ENCODE measurements at regions not wholly inside any gene's neighbourhood (a gene's known extent, or its start where the extent isn't known, plus 50 kb on each side); places are given as distances from the start of the nearest gene placed in this dataset.

DNA sequence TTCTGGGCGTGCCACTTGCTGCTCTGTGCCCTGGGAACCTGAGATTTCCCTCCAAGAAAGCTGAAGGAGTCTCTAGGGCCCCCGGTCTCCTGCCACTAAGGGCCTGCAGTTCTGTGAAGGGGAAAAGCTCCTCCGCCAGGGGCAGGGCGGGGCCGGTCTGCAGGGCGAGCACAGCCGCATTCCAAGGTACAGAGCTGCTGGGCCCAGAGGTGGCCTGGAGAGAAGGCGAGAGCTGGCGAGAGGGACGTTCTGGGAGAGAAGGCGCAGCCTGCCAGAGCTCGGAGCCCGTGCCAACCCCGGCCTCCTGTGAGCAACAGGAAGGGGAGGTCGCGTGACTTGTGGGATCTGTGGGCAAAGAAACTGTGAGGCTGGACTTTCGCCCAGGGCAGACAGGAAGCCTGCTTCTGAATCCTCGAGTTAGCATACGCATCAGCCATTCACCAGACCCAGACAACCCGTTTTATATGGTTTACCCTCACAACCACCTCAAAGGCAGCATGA lies 500.4 kb downstream of the SHQ1 start:
- DNase-seq (ENCODE audit: low spot score): peak; percentile 62
- Histone ChIP-seq H3K36me3 (no peaks in the 10 kb centered on the region), H3K4me2 (no peak overlapping the region), H4K20me1 (ENCODE audit: low read depth) (no peaks in the 10 kb centered on the region), H3K27me3 (no peaks in the 10 kb centered on the region), H3K9ac (no peak overlapping the region), H3K9me3 (ENCODE audit: low read depth) (no peaks in the 10 kb centered on the region), H3K4me1 (peaks cover 4% of the 10 kb centered on the region), H2AFZ (replicated peaks) (no peak overlapping the region), H3K4me3 (no peak overlapping the region), H3K79me2 (ENCODE audit: low read depth) (no peaks in the 10 kb centered on the region), H3F3A (ENCODE audit: low read depth) (no peaks in the 10 kb centered on the region), H3K27ac (no peak overlapping the region)
- H3K27ac Mint-ChIP-seq: no peak overlapping the region
- peaks cover 35% of the 10 kb centered on the region for H3K4me1 Mint-ChIP-seq
- TF ChIP-seq EZH2phosphoT487 (IDR thresholded peaks at IDR 0.05): no peak
- TF ChIP-seq, protein P1, sequence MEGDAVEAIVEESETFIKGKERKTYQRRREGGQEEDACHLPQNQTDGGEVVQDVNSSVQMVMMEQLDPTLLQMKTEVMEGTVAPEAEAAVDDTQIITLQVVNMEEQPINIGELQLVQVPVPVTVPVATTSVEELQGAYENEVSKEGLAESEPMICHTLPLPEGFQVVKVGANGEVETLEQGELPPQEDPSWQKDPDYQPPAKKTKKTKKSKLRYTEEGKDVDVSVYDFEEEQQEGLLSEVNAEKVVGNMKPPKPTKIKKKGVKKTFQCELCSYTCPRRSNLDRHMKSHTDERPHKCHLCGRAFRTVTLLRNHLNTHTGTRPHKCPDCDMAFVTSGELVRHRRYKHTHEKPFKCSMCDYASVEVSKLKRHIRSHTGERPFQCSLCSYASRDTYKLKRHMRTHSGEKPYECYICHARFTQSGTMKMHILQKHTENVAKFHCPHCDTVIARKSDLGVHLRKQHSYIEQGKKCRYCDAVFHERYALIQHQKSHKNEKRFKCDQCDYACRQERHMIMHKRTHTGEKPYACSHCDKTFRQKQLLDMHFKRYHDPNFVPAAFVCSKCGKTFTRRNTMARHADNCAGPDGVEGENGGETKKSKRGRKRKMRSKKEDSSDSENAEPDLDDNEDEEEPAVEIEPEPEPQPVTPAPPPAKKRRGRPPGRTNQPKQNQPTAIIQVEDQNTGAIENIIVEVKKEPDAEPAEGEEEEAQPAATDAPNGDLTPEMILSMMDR (IDR thresholded peaks at IDR 0.05): peak; percentile 30
- no peaks in the 10 kb centered on the region for H3K9me3 Mint-ChIP-seq
- no peak overlapping the region for H3K4me3 Mint-ChIP-seq
- no peaks in the 10 kb centered on the region for H3K36me3 Mint-ChIP-seq
- H3K27me3 Mint-ChIP-seq (ENCODE audit: insufficient read depth, low read depth): peaks cover 15% of the 10 kb centered on the region

DNA sequence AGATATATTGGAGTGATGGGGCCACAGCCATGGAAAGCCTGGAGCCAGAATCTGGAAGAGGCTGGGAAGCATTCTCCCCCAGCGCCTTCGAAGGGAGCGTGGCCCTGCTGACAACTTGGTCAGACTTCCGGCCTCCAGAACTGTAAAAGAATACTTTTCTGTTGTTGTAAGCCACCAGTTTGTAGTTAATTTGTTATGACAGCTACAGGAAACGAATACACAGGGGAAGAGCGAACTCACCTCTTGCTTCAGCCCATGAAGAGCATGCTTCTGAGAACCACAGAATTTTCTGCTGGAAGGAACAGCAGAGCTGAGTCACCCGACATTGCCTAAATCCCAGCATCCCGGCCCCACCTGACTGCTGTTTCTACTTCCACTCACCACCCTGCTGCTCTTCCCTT lies 501.7 kb downstream of the SHQ1 start:
- H3K36me3 Mint-ChIP-seq: no peaks in the 10 kb centered on the region
- no peaks in the 10 kb centered on the region for H3K27me3 ChIP-seq
- H3K4me2 ChIP-seq: no peak overlapping the region
- H3K27ac Mint-ChIP-seq: no peak overlapping the region
- no peak overlapping the region for H3K4me3 Mint-ChIP-seq
- no peaks in the 10 kb centered on the region for H3K79me2 ChIP-seq (ENCODE audit: low read depth)
- H4K20me1 ChIP-seq (ENCODE audit: low read depth): no peaks in the 10 kb centered on the region
- H2AFZ ChIP-seq (replicated peaks): no peak overlapping the region
- H3K4me1 ChIP-seq: peaks cover 4% of the 10 kb centered on the region
- H3F3A ChIP-seq (ENCODE audit: low read depth): no peaks in the 10 kb centered on the region
- H3K4me1 Mint-ChIP-seq: peaks cover 33% of the 10 kb centered on the region
- H3K9me3 ChIP-seq (ENCODE audit: low read depth): no peaks in the 10 kb centered on the region
- no peaks in the 10 kb centered on the region for H3K9me3 Mint-ChIP-seq
- H3K27me3 Mint-ChIP-seq (ENCODE audit: insufficient read depth, low read depth): peaks cover 13% of the 10 kb centered on the region
- no peak for TF ChIP-seq EZH2phosphoT487 (IDR thresholded peaks at IDR 0.05)
- H3K4me3 ChIP-seq: no peak overlapping the region
- no peaks in the 10 kb centered on the region for H3K36me3 ChIP-seq
- no peak for DNase-seq (ENCODE audit: low spot score)
- H3K27ac ChIP-seq: no peak overlapping the region
- no peak overlapping the region for H3K9ac ChIP-seq

DNA sequence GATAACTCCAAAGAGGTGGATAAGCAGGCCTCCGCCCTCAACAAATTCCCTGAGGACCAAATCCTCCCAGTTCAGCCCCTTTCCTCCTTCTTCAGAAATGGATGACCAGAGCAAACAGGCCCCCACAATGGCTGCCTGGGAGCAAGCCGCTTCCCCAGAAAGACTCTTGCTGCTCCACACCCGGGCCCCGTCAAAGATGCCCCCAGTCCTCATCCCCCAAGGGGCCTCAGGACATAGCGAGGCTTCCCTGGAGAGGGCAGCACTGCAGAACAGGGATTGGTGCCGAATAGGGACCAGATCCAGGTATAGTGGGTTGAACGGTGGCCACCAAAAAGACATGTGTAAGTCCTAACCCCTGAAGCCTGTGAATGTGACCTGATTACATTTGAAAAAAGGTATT lies 502.3 kb downstream of the SHQ1 start:
- no peak overlapping the region for H3K4me3 Mint-ChIP-seq
- peaks cover 27% of the 10 kb centered on the region for H3K4me1 Mint-ChIP-seq
- no peaks in the 10 kb centered on the region for H3K79me2 ChIP-seq (ENCODE audit: low read depth)
- H3K4me3 ChIP-seq: no peak overlapping the region
- DNase-seq (ENCODE audit: low spot score): no peak
- H3K36me3 Mint-ChIP-seq: no peaks in the 10 kb centered on the region
- H3K36me3 ChIP-seq: no peaks in the 10 kb centered on the region
- H3K9me3 ChIP-seq (ENCODE audit: low read depth): no peaks in the 10 kb centered on the region
- H3K9me3 Mint-ChIP-seq: no peaks in the 10 kb centered on the region
- H3K4me1 ChIP-seq: peaks cover 4% of the 10 kb centered on the region
- H3K27me3 Mint-ChIP-seq (ENCODE audit: insufficient read depth, low read depth): peaks cover 13% of the 10 kb centered on the region
- H3K27ac ChIP-seq: no peak overlapping the region
- no peaks in the 10 kb centered on the region for H4K20me1 ChIP-seq (ENCODE audit: low read depth)
- no peak overlapping the region for H2AFZ ChIP-seq (replicated peaks)
- H3F3A ChIP-seq (ENCODE audit: low read depth): no peaks in the 10 kb centered on the region
- TF ChIP-seq EZH2 (IDR thresholded peaks at IDR 0.05): no peak
- TF ChIP-seq, protein P1 (IDR thresholded peaks at IDR 0.05): peak; percentile 9
- no peak overlapping the region for H3K4me2 ChIP-seq
- no peak overlapping the region for H3K9ac ChIP-seq
- no peak overlapping the region for H3K27ac Mint-ChIP-seq
- H3K27me3 ChIP-seq: no peaks in the 10 kb centered on the region

DNA sequence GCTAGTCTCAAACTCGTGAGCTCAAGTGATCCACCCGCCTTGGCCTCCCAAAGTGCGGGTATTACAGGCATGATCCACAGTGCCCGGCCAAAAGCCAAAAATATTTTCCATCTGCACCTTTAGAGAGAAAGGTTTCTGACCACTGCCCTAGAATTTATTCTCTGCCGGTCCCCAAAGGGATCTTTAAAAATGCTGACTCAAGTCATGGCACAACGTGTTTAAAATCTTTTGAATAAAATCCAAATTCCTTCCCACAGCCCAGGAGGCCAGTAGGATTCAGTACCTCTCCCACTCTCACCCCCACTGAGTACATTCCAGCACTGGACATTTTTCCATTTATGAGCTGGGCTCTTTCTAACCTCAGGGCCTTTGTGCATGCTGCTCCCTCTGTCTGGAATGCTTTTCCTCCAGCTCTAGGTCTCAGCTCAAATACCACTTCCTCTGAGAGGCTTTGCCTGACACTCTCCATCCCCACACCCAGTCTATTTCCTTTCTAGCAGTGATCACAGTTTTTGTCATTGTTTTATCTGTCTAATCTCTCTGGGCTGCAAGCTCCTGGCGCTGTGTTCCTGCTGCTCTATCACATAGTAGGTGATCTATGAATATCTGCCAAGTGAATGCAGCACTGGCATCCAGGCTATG lies 502.9 kb downstream of the SHQ1 start:
- Mint-ChIP-seq H3K27ac (no peak overlapping the region), H3K4me1 (peaks cover 22% of the 10 kb centered on the region), H3K9me3 (no peaks in the 10 kb centered on the region), H3K4me3 (no peak overlapping the region), H3K36me3 (no peaks in the 10 kb centered on the region), H3K27me3 (ENCODE audit: insufficient read depth, low read depth) (peaks cover 13% of the 10 kb centered on the region)
- H3K36me3 ChIP-seq: no peaks in the 10 kb centered on the region
- no peaks in the 10 kb centered on the region for H3K79me2 ChIP-seq (ENCODE audit: low read depth)
- H2AFZ ChIP-seq (replicated peaks): no peak overlapping the region
- no peak overlapping the region for H3K4me2 ChIP-seq
- no peaks in the 10 kb centered on the region for H3K9me3 ChIP-seq (ENCODE audit: low read depth)
- H3K4me1 ChIP-seq: peaks cover 4% of the 10 kb centered on the region
- no peaks in the 10 kb centered on the region for H3K27me3 ChIP-seq
- no peak overlapping the region for H3K27ac ChIP-seq
- H3K9ac ChIP-seq: no peak overlapping the region
- TF ChIP-seq EZH2 (IDR thresholded peaks at IDR 0.05) (no peak), EZH2phosphoT487 (IDR thresholded peaks at IDR 0.05) (no peak)
- TF ChIP-seq, protein P1 (IDR thresholded peaks at IDR 0.05): no peak
- no peak for DNase-seq (ENCODE audit: low spot score)
- H3K4me3 ChIP-seq: no peak overlapping the region
- H3F3A ChIP-seq (ENCODE audit: low read depth): no peaks in the 10 kb centered on the region
- no peaks in the 10 kb centered on the region for H4K20me1 ChIP-seq (ENCODE audit: low read depth)
